Large intestine (tissue), 3 donors: ENCODE measurements at regions not wholly inside any gene's neighbourhood (a gene's known extent, or its start where the extent isn't known, plus 50 kb on each side); places are given as distances from the start of the nearest gene placed in this dataset.
A peak's percentile ranks its signal among the peaks of the same experiment; 100 is the strongest.

ENCODE experiments used
- DNase-seq, 2 donors: peaks; one replicate each; pipeline versions ENCODE4 v3.0.0 to v3.0.0-alpha.2; 2013
- H3K27ac ChIP-seq: one replicate; pipeline ENCODE4 v1.5.1; 2013; ENCODE audit warnings: low read length
- H3K27me3 ChIP-seq: 2 replicates; pipeline ENCODE4 v1.6.1; 2013; ENCODE audit warnings: low read length; ENCODE audit not compliant: control insufficient read depth, insufficient read depth
- H3K36me3 ChIP-seq: 2 replicates; pipeline ENCODE4 v1.6.1; 2013; ENCODE audit warnings: low read length; ENCODE audit not compliant: control insufficient read depth, insufficient read depth
- H3K4me1 ChIP-seq: one replicate; pipeline ENCODE4 v1.6.1; 2013; ENCODE audit warnings: low read length; ENCODE audit not compliant: control insufficient read depth, insufficient read depth
- H3K4me3 ChIP-seq: one replicate; pipeline ENCODE4 v1.5.1; 2013; ENCODE audit warnings: low read length
- H3K9me3 ChIP-seq: one replicate; pipeline ENCODE4 v1.6.1; 2013; ENCODE audit warnings: mild to moderate bottlenecking, low read depth, low read length, moderate library complexity; ENCODE audit not compliant: control insufficient read depth
- WGBS: methylation state at CpG from one replicate; pipeline ENCODE4 v1.1.5; 2013; ENCODE audit warnings: low lambda C conversion rate; ENCODE audit not compliant: insufficient coverage; 5-methylcytosine and 5-hydroxymethylcytosine counted together

DNA sequence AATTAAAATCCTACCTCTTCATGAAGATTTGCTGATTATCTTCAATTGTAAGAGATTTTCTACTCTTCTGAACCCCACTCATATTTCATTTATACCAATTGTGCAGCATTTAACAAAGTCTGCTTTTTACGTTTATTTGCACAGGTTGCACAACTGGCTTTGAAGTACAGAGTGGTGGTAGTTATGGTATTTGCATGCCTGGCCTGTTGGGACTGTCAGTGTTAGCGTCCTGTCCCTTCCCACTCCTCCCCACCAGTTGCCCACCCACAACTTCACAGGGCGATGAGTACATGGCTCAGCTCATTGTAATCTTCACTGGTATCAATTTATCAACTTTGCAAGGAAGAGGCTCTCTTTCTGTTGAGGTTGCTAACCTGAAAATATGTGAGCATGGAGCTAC lies 372.3 kb downstream of the AASDHPPT start:
- Histone ChIP-seq H3K4me3 (no peak overlapping the region), H3K36me3 (no peaks in the 10 kb centered on the region), H3K27me3 (no peaks in the 10 kb centered on the region), H3K27ac (no peak overlapping the region), H3K9me3 (no peaks in the 10 kb centered on the region), H3K4me1 (no peaks in the 10 kb centered on the region)
- DNase-seq: no peak
- WGBS: no CpG with 5 or more reads among the region's 3 CpGs

- Histone ChIP-seq H3K27ac (no peak overlapping the region), H3K9me3 (no peaks in the 10 kb centered on the region), H3K4me3 (no peak overlapping the region), H3K27me3 (no peaks in the 10 kb centered on the region), H3K36me3 (no peaks in the 10 kb centered on the region), H3K4me1 (peaks cover 2% of the 10 kb centered on the region)
- no peak for DNase-seq
- WGBS: 25% methylated on average over 2 of the region's 2 CpGs
These were observed 373.9 kb downstream of the AASDHPPT start for GRCh38 chr11:106451228-106451922.

DNA sequence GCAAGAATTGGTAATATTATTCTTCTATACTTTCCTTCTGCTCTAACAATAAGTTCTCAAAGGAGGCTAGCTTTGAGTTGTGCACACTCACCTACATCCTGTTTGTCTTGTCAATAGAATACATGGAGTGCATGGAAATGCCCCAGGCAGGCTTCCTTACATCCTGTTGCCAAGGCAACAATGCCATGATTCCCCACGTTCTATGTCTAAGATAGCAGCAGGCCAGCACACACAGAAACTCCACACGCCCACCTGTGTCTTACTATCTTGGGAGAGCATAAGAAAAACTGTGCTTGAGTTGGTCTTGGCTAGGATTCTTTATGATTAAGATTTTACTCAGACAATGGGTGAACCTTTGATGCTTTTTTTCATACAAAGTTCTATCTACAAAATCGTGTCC lies 379.2 kb downstream of the AASDHPPT start:
- Histone ChIP-seq H3K4me3 (no peak overlapping the region), H3K4me1 (peaks cover 27% of the 10 kb centered on the region), H3K27me3 (no peaks in the 10 kb centered on the region), H3K36me3 (no peaks in the 10 kb centered on the region), H3K9me3 (no peaks in the 10 kb centered on the region), H3K27ac (no peak overlapping the region)
- no peak for DNase-seq
- no CpG with 5 or more reads among the region's 3 CpGs for WGBS

GRCh38 chr11:106457727-106458126 lies 380.3 kb downstream of the AASDHPPT start:
- Histone ChIP-seq H3K4me1 (peaks cover 37% of the 10 kb centered on the region), H3K4me3 (no peak overlapping the region), H3K27ac (peak overlapping the region; percentile 45), H3K9me3 (no peaks in the 10 kb centered on the region), H3K36me3 (no peaks in the 10 kb centered on the region), H3K27me3 (no peaks in the 10 kb centered on the region)
- peak; percentile 46 to 74 for DNase-seq
- WGBS: no CpG with 5 or more reads among the region's 1 CpG

DNA sequence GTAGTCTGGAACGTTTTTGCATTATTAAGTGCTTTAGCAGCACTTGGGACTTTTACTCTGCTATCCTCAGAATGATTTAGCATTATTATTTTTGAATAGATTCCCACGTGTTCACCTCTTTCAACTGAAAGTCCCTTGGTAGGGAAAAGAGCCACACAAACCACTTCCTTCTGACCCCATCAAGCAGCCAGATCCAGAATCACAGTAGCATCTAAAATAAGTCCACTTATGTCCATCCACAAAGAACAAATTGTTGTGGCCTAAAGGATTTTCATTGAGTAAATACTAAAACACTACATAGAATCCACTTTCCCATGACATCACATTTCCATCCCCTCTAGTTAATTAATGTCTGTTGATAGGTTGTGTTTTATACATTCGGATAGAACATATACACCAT lies 381.7 kb downstream of the AASDHPPT start:
- Histone ChIP-seq H3K36me3 (no peaks in the 10 kb centered on the region), H3K4me1 (peaks cover 48% of the 10 kb centered on the region), H3K9me3 (no peaks in the 10 kb centered on the region), H3K4me3 (no peak overlapping the region), H3K27ac (no peak overlapping the region), H3K27me3 (no peaks in the 10 kb centered on the region)
- WGBS: no CpG with 5 or more reads among the region's 3 CpGs
- no peak for DNase-seq

GRCh38 chr11:106461148-106461691 lies 383.8 kb downstream of the AASDHPPT start:
- WGBS: no CpG with 5 or more reads among the region's 5 CpGs
- H3K27ac ChIP-seq: no peak overlapping the region

GRCh38 chr11:106461839-106462545 lies 384.5 kb downstream of the AASDHPPT start:
- Histone ChIP-seq H3K4me3 (no peak overlapping the region), H3K36me3 (no peaks in the 10 kb centered on the region), H3K27me3 (no peaks in the 10 kb centered on the region), H3K9me3 (no peaks in the 10 kb centered on the region), H3K4me1 (peaks cover 61% of the 10 kb centered on the region), H3K27ac (no peak overlapping the region)
- 0% methylated on average over 1 of the region's 4 CpGs for WGBS
- DNase-seq: no peak

More at GRCh38 chr11:106461148-106461691, 383.8 kb downstream of the AASDHPPT start:
- no peaks in the 10 kb centered on the region for H3K27me3 ChIP-seq
- H3K9me3 ChIP-seq: no peaks in the 10 kb centered on the region
- no peaks in the 10 kb centered on the region for H3K36me3 ChIP-seq
- H3K4me3 ChIP-seq: no peak overlapping the region
- no peak for DNase-seq
- H3K4me1 ChIP-seq: peaks cover 54% of the 10 kb centered on the region

GRCh38 chr11:106463154-106463553 lies 385.7 kb downstream of the AASDHPPT start:
- Histone ChIP-seq H3K27me3 (no peaks in the 10 kb centered on the region), H3K9me3 (no peaks in the 10 kb centered on the region), H3K4me1 (peaks cover 60% of the 10 kb centered on the region), H3K27ac (no peak overlapping the region), H3K4me3 (no peak overlapping the region), H3K36me3 (no peaks in the 10 kb centered on the region)
- 0% methylated on average over 1 of the region's 1 CpG for WGBS
- no peak for DNase-seq

DNA sequence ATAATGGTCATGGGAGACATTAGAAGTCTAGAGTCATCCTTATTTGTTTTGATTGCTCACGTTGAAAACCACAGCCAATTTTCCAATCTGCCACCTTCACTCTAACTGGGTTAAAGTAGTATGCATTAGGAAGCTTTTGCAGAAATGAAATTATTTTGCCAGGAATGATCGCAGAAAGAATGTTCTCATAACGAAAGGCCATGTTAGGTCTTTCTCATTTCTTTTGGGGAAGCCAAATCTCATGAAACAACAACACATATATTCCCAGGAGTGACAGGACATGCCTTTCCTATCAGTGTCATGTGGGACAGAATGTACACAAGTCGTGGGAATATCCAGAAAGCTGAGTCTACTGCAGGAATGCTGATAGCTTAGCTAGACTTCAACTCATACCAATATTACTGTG lies 386.3 kb downstream of the AASDHPPT start:
- no peaks in the 10 kb centered on the region for H3K27me3 ChIP-seq
- WGBS: 80% methylated on average over 1 of the region's 4 CpGs
- H3K4me3 ChIP-seq: no peak overlapping the region
- no peak for DNase-seq
- peak overlapping the region; percentile 21 for H3K27ac ChIP-seq
- no peaks in the 10 kb centered on the region for H3K9me3 ChIP-seq
- H3K36me3 ChIP-seq: no peaks in the 10 kb centered on the region
- H3K4me1 ChIP-seq: peaks cover 63% of the 10 kb centered on the region

- Histone ChIP-seq H3K4me1 (peaks cover 66% of the 10 kb centered on the region), H3K27ac (no peak overlapping the region), H3K36me3 (no peaks in the 10 kb centered on the region), H3K4me3 (no peak overlapping the region), H3K9me3 (no peaks in the 10 kb centered on the region), H3K27me3 (no peaks in the 10 kb centered on the region)
- DNase-seq: no peak
These were observed 387.3 kb downstream of the AASDHPPT start for GRCh38 chr11:106464728-106465127.
